HG03521 (cell line): ENCODE measurements at regions not wholly inside any gene's neighbourhood (a gene's known extent, or its start where the extent isn't known, plus 50 kb on each side); places are given as distances from the start of the nearest gene placed in this dataset.

Experiments used
- ATAC-seq: cut with Tn5 transposase; IDR thresholded peaks from one replicate; pipeline ENCODE4 v1.9.1; 2021; ENCODE audit warnings: mild to moderate bottlenecking, moderate library complexity; ENCODE audit not compliant: unreplicated experiment

DNA sequence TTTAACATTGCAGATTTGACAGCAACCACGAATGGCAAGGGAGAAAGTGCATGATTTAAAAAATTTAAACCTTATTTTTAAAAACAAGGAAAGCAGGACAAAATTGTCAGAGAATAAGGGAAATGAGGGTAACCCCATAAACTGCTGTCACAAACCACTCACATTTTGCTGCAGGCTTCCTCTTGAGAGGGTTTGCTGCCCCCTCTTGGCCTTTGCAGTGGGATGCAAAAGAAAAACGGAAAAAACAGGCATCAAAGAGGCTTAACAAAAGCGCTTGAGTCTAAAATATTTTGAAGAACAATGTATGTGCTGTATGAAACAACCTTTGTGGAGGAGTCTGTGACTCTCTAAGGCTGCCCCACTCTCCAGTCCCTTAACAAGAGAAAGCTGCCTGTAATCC lies 91.6 kb downstream of the TMX3 start:
- ATAC-seq = no peak

DNA sequence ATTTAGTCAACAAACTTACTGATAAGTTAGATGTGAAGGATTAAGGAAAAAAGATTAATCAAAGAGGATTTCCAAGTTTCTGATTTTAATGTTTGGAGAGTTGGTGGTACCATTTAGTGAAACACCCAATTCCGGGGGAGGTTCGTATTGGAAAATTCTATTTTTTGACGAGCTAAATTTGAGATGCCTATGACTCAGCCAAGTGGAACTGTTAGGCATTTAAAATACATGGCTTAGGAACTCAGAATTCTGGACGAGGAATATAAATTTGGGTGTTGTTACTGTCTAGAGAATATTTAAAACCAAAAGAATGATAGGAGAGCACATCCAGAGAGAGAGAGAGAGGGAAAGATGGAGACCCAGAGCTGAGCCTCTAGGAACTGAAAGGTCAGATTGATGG lies 103.6 kb downstream of the TMX3 start:
- no peak for ATAC-seq

DNA sequence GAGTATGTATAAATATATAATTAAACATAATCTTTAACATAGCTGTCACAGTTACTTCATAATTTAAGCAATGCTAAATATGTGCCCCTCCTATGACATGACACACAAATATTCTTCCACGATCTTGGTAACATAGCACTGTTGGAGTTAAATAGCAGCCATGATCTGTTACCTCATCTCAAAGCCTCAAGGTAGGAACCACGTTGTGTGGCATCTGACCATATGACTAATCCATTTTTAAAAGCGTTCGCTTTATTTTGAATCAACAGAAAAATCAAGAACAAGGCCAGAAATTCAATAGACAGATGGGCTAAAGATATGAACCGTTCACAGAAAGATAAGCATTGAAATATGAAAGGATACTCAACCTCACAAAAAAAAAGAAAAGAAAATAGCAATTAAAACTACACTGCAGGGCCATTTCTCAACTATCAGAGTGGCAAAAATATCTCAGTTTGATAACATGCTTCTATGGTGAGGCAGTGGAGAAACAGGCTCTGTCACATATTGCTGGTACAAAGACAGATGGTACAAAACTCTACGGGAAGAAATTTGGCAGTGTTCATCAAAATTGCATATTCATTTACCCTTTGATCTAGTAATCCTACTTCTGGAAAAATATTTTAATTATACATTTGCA lies 105.9 kb downstream of the TMX3 start:
- ATAC-seq = no peak

DNA sequence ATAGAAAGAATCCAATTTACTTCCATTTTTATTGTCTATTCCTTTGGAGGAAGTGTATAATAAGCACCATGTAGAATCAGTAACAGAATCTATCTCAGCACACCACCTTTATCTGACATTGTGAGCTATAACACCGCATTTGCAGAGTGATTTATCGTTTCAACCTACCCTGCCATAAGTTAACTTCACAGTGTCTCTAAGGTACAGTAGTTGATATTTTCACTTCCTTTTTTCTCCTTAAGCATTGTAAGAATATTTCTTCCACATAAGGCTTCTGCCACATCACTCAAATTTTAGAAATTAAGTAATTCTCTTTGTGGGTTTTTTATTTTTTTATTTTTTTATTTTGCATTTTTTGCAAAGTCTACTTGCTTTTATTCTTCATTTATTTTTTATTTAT lies 107.1 kb downstream of the TMX3 start:
- no peak for ATAC-seq

DNA sequence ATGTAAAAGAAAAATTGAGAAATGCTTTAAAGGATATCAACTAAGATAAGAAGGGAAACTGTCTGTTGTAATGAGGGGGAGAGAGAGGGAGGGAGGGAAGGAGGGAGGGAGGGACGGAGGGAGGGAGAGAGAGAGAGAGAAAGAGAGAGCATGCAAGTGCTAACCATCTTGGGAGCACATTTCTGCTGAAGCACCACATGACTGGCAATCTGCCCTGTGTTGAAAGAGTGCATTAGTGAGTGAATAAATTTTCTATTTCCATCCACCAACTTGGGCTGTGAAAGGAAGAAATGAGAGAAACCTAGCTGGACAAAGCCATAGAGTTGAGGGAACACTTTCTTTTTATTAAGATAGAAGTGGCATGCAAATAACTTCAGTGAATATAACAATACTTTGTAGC lies 110.7 kb downstream of the TMX3 start:
- ATAC-seq = no peak

DNA sequence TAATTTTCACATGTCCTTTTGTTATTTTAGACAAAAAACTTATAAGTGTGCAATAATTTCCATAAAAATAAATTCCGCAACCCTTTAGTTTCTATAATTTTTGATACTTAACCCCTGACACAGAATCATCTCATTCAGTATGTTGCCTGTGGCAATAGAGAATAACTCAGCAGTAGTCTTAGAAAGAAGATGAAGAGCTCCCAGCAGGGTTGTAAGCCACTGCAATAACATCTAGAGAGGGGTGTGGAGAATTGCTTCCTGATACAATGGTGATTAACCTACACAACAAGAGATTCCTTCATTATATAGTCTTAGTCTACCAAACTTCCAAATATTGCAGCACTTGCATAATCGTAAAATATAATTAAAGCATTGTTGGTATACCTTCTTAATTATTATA lies 118.9 kb downstream of the TMX3 start:
- no peak for ATAC-seq

DNA sequence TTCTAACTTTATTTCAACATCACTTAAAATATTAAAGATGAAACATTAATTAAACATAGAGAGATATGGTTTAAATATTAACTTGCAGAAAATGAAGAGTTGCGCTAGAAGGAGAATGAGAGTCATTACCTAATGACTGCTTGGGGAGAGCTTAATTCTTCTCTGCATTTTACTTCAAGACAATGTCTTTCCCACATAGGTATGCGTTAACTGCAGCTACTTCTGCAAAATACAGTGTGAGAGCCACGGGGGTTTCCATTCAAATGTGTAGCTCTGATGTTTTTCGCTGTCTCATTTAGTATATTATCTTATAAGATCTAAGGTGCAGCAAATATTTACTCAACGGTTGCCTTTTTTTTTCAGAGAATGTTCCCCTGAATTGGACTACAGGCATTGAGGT lies 126.7 kb downstream of the TMX3 start:
- ATAC-seq = no peak

DNA sequence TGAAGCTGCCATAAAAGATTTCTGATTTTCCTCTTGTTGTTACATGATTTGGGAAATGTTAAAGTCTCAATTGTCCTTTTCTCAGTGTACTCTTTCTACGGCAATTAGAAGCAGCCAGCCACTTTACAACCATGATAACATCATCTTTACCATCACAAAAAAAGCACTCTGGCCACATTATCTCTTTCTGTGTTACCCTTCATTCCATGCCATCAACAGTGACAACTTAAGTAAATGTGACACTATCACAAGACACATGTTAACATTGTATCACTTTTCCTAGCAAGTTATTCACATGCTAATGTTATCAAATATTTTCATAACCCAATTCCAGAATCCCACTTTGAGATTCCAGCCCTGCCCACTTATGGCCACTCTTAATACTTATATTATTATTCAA lies 131.2 kb downstream of the TMX3 start:
- no peak for ATAC-seq

DNA sequence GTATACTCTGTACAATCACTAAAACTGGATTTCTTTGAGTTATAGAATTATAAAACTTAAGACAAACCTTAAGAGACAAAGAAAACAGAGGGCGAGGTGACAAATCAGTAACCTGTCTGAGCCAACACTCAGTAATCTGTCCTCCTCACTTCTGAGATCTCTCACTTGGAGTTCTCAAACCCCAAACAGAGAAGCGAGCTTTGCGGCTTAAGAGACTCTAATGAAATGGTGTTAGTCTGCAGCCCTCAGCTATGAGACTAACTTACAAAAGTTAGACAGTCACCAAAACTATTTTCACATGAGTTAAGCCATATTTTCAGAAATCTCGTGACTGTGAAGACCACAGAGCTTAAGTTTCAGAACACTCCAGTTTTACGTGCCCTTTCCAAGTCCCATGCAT lies 140.6 kb downstream of the TMX3 start:
- ATAC-seq = no peak

DNA sequence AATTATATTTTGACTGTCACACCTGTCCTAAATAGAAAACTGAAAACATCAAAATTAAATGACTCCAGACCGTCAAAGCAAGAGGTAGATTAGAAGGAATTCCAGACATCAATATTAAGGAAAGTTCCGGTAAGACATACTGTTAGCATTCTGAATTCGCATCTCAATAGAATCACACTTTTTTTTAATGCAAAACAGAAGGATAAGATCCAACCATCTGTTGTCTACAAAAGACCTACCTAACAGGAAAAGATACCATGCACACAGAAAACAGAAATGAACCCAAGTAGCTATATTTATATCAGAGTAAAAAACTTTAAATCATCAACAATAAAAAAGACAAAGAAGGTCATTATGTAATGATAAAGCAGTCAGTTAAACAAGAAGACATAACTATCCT lies 145.0 kb downstream of the TMX3 start:
- no peak for ATAC-seq

DNA sequence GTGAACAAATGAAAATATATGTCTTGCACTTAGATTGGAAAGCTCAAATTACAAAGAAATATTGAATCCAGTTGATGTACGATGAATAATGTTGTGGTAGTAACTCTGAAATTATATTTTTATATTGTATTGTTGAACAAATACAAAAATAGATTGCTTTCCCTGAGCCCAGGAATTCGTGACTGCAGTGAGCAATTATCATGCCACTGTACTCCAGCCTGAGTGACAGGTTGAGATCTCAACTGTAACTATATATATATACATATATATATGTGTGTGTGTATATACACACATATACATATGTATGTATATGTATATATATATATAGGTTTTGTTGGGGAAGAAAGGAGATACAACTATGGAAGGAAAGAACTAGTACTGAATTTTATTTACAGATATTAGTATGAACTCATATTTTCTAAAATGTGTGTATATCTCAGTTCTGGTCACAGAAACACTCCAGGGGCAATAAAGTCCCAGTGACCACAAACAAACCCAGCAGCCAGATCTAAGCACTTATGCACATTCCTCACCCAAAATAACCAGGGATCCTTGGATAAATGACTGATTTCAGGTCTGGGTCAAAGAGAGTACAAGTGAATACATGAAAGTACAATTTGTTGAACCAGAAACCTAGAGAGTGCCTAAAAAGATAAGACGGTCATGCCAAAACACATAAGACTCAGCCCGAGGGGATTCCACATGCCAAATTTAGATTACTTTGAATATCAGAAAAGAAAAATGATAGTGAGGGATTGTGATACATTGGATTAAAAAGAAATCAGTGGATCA lies 146.3 kb downstream of the TMX3 start:
- ATAC-seq = no peak

DNA sequence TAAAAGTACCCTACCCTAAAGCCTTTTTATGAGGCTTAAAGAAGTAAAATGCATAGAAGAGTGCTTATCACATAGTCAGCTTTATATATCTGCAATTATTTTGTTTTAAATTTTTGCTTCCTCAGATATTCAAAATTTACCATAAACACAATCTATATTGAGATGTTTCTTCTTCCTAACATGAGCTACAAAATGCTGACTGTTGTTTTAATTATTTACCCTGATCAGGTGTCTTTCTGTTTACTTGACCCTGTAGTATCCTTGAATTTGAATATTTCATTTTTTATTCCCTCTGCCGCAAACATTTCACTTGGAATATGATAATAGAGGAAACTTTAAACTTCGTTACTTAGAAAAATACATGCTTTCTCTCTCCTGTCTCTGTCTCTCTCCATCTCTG lies 147.9 kb downstream of the TMX3 start:
- no peak for ATAC-seq

DNA sequence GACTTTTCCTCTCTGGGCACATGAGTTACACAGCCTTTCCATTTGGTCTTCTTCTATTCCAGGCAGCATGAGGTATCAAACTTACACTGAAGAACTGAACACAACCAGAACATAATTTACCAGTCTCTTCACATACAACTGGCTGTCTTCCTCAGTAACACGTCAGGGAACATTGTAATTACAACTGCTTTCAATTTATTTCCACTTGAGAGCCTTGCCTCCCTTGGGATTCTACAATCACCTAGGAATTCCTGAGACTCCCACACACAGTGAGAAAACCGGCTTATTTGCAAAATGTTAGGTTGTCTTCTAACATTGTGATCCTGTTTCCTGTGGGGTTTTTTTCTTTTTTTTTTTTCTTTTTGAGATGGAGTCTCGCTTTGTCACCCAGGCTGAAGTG lies 149.9 kb downstream of the TMX3 start:
- ATAC-seq = no peak

DNA sequence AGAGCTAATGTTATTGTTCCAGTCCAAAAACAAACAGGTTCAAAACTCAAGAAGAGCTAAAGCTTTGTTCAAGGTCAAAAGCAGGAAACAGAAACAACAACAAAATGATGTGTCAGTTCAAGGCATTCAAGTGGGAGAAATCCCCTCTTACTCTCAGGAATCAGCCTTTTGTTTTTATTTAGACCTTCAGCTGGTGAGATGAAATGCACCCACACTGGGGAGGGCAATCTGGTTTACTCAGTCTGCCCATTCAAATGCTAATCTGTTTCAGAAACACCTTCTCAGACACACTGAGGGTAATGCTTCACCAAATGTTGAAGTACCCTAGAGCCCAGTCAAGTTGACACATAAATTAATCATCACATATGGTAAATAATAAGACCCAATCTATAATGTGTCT lies 150.6 kb downstream of the TMX3 start:
- ATAC-seq = no peak

DNA sequence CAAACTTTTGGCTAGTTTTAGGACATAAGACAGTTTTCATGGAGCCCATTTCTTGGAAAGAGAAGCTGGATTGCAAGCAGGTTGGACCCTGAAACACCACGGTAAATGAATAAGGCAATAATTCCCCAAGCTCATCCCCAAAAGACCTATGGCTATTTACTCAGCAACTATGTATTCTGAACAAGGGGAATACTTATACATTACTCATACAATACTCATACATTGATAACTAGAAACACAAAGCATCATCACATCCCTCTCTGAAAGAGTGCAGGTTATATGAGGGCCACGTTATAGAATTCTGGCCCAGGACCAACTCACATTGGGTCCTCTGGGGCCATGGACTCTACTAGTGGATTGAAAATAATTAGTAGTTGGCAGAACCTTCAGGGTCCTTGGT lies 154.8 kb downstream of the TMX3 start:
- no peak for ATAC-seq

DNA sequence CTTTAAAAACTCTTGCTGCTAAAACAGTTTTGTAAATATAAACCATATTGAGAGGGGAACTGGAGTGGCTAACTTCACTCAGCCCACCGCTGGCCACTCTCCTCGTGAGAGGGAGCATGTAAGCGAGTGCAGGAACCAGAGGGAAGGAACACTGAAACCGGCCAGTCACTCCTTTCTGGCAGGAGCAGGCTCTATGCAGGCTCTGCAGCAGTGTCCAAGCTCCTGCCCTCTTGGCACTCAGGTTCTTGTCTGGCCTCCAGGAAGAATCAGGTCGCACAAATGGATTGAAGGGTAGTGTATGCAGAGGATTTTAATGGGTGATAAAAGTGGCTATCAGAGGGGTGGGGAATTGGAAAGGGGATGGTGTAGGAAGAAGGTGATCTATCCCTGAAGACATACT lies 157.7 kb downstream of the TMX3 start:
- ATAC-seq = no peak

DNA sequence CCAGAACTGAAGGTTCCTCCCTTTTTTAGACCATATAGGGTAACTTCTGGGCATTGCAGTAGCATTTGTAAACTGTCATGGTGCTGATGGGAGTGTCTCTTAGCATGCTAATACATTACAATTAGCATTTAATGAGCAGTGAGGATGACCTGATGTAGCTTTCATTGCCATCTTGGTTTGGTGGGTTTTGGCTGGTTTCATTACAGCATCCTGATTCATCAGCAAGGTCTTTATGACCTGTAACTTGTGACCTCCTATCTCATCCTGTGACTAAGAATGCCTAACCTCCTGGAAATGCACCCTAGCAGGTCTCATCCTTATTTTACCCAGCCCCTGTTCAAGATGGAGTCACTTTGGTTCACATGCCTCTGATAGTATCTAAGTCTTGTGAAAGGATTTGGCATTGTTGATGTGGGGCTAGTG lies 159.0 kb downstream of the TMX3 start:
- no peak for ATAC-seq

DNA sequence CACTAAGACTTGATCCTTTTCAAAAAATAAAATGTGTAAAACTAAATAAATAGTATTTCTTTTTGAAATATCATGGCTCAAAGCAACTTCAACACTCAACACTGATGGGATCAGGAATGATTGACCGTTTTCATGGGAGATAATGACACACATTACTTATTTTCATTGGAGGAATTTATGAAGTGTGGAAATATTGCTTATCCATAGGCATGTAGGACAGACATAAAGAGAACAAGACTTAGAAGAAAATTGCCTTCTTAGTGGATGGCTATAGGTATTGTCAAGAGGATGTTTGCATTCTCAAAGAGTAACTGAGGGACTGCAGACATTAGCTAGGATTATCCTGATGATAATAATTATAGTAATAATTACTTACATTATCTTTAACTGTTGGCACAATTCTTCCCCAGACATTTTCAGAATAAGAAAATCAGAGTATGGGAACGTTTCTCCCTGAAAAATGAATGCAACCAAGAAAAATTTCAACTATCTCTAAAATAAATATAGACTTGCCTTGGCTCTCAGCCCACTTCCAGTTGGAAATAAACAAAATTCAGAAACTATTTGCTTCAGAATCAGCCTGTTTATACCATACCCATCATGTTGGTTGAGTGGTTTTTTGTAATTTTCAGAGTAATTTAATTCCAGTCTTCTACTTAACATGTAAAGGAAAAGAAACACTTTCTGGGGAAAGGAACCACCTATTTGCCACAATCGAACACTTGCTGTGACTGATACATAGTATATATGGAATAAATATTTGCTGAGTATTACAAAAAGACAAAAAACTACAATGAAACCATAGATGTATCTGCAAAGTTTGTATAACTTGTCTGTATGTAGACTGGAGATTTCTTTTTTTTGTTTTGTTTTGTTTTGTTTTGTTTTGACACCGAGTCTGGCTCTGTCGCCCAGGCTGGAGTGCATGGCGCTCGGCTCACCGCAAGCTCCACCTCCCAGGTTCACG lies 165.7 kb downstream of the TMX3 start:
- ATAC-seq = no peak

DNA sequence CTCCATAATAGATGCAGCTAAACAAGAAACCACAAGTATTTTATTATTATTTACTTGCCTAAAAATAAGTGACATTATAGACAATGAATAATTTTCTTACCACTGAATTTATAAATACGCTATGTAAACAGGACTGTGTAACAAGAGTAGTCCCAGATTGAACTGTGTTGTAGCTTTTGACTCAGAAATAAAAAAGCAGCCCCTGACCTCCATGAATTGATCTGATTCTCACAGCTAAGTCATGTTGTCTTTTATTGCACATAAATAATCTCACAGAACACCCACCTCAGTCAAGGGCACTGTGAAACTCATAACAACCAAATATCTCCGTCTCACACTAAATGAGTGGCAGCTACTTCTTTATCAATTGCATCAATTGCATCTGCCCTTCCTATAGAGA lies 171.6 kb downstream of the TMX3 start:
- no peak for ATAC-seq

DNA sequence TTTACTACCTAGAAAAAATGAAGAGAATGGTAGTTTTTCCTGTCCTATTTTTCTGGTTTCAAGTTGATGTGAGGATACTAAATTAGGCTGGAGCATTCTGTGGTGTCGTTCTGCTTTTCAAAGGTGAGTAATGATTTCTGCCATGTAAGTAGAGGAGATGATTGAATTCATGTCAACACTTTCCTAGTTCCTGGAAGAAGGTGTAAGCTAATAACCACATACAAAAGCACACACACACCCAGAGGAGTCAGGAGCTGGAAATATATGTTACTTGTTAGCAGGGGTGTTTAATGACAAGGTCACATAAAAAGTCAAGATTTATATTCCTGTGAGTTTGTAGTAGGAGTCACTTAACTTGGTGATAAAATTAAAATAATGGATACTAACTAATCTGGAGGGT lies 172.1 kb downstream of the TMX3 start:
- no peak for ATAC-seq

DNA sequence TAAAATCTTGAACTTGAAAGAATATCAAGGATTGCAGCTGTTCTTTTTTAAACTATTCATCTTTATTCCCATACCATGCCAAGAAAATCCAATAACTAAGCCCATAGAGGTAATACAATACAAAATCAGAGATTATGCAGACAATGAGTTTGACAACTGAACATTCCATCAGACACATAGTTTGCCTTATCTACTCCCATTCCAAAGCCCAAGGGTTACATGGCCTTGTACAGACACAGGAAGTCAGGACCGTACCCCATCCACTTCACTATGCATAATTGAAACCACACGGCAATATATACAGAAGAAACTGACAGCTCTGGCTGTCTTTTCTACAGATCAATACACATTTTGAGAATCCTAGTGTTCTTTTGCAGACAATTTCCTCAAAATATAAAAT lies 181.3 kb downstream of the TMX3 start:
- no peak for ATAC-seq
